ENCODE measurements at regions not wholly inside any gene's neighbourhood (a gene's known extent, or its start where the extent isn't known, plus 50 kb on each side); places are given as distances from the start of the nearest gene placed in this dataset.

GRCh38 chr5:173456181-173456580 lies 128.0 kb upstream of the STC2 start:
- Mint-ChIP-seq H3K27me3 (ENCODE audit: low read depth) (peaks cover 12% of the 10 kb centered on the region), H3K27ac (no peak overlapping the region)

DNA sequence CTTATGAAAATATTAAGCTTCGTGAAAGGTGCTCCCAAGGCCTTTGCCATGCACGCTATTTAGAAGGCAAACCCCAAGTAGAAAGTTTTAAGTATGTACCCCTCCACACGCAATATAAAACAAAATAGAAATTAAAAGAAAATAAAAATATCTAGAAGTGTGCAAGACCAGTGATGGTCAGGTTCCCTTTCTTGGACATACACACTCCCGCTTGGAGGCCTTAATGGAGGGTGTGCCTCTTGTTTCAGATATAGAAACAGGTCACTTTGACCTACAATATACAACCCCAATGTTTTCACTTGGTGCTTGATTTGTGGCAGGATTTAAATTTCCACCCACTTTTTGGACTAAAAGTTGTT lies 127.4 kb upstream of the STC2 start:
- CTCF ChIA-PET, result no interaction called here
- TF ChIP-seq USF1 (CRISPR knock-in tag; IDR thresholded peaks at IDR 0.05), result no peak
- ATAC-seq (no peak), DNase-seq (ENCODE audit: low spot score) (no peak)
- H3K36me3 Mint-ChIP-seq, result no peaks in the 10 kb centered on the region
- peaks cover 6% of the 10 kb centered on the region for H3K9me3 Mint-ChIP-seq
- peaks cover 9% of the 10 kb centered on the region for H3K27me3 Mint-ChIP-seq (ENCODE audit: low read depth)
- H3K4me3 Mint-ChIP-seq, result no peak overlapping the region
- peaks cover 3% of the 10 kb centered on the region; the same call in 1 of the 2 replicates for H3K4me1 Mint-ChIP-seq
- POLR2A ChIA-PET, result no interaction called here
- no peak overlapping the region for H3K27ac Mint-ChIP-seq

More at GRCh38 chr5:173456181-173456580, 128.0 kb upstream of the STC2 start:
- CTCF ChIA-PET, result no interaction called here
- DNase-seq (ENCODE audit: low spot score), result no peak
- ATAC-seq, result no peak
- no peak for TF ChIP-seq SMAD4 (CRISPR knock-in tag; IDR thresholded peaks at IDR 0.05)
- no peak for TF ChIP-seq NFE2L1 (CRISPR knock-in tag; IDR thresholded peaks at IDR 0.05)
- TF ChIP-seq, protein P1, sequence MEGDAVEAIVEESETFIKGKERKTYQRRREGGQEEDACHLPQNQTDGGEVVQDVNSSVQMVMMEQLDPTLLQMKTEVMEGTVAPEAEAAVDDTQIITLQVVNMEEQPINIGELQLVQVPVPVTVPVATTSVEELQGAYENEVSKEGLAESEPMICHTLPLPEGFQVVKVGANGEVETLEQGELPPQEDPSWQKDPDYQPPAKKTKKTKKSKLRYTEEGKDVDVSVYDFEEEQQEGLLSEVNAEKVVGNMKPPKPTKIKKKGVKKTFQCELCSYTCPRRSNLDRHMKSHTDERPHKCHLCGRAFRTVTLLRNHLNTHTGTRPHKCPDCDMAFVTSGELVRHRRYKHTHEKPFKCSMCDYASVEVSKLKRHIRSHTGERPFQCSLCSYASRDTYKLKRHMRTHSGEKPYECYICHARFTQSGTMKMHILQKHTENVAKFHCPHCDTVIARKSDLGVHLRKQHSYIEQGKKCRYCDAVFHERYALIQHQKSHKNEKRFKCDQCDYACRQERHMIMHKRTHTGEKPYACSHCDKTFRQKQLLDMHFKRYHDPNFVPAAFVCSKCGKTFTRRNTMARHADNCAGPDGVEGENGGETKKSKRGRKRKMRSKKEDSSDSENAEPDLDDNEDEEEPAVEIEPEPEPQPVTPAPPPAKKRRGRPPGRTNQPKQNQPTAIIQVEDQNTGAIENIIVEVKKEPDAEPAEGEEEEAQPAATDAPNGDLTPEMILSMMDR (IDR thresholded peaks at IDR 0.05), result no peak
- TF ChIP-seq ZNF416 (CRISPR knock-in tag; IDR thresholded peaks at IDR 0.05), result no peak
- TF ChIP-seq, protein P2, sequence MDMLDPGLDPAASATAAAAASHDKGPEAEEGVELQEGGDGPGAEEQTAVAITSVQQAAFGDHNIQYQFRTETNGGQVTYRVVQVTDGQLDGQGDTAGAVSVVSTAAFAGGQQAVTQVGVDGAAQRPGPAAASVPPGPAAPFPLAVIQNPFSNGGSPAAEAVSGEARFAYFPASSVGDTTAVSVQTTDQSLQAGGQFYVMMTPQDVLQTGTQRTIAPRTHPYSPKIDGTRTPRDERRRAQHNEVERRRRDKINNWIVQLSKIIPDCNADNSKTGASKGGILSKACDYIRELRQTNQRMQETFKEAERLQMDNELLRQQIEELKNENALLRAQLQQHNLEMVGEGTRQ (CRISPR knock-in tag; IDR thresholded peaks at IDR 0.05), result no peak
- no peak for TF ChIP-seq FOXJ3 (CRISPR knock-in tag; IDR thresholded peaks at IDR 0.05; ENCODE audit: borderline replicate concordance)
- no peak for TF ChIP-seq FOXK1 (CRISPR knock-in tag; IDR thresholded peaks at IDR 0.05)
- no peak for TF ChIP-seq JUN (CRISPR knock-in tag; IDR thresholded peaks at IDR 0.05)
- peaks cover 5% of the 10 kb centered on the region for H3K9me3 Mint-ChIP-seq
- H3K36me3 Mint-ChIP-seq, result no peaks in the 10 kb centered on the region
- POLR2A ChIA-PET, result no interaction called here
- no peak overlapping the region for H3K4me3 Mint-ChIP-seq
- H3K4me1 Mint-ChIP-seq, result peaks cover 3% of the 10 kb centered on the region; the same call in 1 of the 2 replicates

GRCh38 chr5:173454736-173455598 lies 126.8 kb upstream of the STC2 start:
- H3K9me3 Mint-ChIP-seq, result peaks cover 6% of the 10 kb centered on the region
- ATAC-seq (no peak), DNase-seq (ENCODE audit: low spot score) (no peak)
- no peaks in the 10 kb centered on the region for H3K36me3 Mint-ChIP-seq
- ChIA-PET POLR2A (no interaction called here), CTCF (no interaction called here)
- no peak overlapping the region for H3K4me3 Mint-ChIP-seq
- TF ChIP-seq FOXP1 (CRISPR knock-in tag; IDR thresholded peaks at IDR 0.05; ENCODE audit: borderline replicate concordance) (no peak), ZNF121 (CRISPR knock-in tag; IDR thresholded peaks at IDR 0.05) (no peak), ZNF317 (CRISPR knock-in tag; IDR thresholded peaks at IDR 0.05; ENCODE audit: borderline replicate concordance, low read depth) (no peak)
- TF ChIP-seq, protein P3, sequence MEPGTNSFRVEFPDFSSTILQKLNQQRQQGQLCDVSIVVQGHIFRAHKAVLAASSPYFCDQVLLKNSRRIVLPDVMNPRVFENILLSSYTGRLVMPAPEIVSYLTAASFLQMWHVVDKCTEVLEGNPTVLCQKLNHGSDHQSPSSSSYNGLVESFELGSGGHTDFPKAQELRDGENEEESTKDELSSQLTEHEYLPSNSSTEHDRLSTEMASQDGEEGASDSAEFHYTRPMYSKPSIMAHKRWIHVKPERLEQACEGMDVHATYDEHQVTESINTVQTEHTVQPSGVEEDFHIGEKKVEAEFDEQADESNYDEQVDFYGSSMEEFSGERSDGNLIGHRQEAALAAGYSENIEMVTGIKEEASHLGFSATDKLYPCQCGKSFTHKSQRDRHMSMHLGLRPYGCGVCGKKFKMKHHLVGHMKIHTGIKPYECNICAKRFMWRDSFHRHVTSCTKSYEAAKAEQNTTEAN (CRISPR knock-in tag; IDR thresholded peaks at IDR 0.05), result no peak
- TF ChIP-seq, protein P4, sequence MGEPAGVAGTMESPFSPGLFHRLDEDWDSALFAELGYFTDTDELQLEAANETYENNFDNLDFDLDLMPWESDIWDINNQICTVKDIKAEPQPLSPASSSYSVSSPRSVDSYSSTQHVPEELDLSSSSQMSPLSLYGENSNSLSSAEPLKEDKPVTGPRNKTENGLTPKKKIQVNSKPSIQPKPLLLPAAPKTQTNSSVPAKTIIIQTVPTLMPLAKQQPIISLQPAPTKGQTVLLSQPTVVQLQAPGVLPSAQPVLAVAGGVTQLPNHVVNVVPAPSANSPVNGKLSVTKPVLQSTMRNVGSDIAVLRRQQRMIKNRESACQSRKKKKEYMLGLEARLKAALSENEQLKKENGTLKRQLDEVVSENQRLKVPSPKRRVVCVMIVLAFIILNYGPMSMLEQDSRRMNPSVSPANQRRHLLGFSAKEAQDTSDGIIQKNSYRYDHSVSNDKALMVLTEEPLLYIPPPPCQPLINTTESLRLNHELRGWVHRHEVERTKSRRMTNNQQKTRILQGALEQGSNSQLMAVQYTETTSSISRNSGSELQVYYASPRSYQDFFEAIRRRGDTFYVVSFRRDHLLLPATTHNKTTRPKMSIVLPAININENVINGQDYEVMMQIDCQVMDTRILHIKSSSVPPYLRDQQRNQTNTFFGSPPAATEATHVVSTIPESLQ (CRISPR knock-in tag; IDR thresholded peaks at IDR 0.05), result no peak
- peaks cover 3% of the 10 kb centered on the region; the same call in 1 of the 2 replicates for H3K4me1 Mint-ChIP-seq
- H3K27me3 Mint-ChIP-seq (ENCODE audit: low read depth), result peaks cover 9% of the 10 kb centered on the region
- H3K27ac Mint-ChIP-seq, result no peak overlapping the region

All from WTC11 (cell line).